ENCODE measurements at regions not wholly inside any gene's neighbourhood (a gene's known extent, or its start where the extent isn't known, plus 50 kb on each side); places are given as distances from the start of the nearest gene placed in this dataset.

DNA sequence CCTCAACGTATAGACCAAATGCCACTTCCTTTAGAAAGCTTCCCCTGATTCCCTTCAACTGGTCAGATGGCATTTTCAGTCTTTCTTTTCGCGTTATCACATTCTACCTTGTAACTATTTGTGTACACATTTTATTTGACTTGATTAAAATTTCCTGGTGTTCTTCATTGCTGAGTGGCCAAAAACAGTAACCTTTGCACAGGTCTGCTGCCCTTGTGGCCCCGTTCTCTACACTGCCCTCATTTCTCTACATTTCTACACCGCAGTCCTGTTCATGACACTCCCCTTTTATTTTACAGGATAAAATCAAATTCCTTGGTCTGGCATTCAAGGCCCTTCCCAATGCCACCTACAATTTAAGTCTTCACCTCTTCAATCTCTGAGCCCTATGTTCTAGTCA, 334.2 kb upstream of the SLC30A5 start:
- no peak for DNase-seq

DNA sequence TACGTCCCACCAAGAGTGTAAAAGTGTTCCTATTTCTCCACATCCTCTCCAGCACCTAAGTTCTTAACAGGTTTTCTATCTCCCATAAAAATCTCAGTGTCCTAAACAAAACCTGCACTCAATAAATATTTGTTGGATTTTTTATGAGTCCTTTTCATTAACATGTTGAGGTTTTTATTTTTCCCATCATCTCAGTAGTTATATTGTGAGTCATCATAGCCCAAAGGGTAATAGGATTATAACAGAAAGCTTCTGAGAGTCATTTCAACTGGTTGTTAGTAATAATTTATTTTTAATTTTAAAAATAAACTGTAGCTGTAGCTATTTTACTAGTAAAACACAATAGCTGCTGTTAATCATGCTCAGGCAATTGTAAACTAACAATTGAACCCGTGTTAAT, 331.6 kb upstream of the SLC30A5 start:
- DNase-seq = no peak

DNA sequence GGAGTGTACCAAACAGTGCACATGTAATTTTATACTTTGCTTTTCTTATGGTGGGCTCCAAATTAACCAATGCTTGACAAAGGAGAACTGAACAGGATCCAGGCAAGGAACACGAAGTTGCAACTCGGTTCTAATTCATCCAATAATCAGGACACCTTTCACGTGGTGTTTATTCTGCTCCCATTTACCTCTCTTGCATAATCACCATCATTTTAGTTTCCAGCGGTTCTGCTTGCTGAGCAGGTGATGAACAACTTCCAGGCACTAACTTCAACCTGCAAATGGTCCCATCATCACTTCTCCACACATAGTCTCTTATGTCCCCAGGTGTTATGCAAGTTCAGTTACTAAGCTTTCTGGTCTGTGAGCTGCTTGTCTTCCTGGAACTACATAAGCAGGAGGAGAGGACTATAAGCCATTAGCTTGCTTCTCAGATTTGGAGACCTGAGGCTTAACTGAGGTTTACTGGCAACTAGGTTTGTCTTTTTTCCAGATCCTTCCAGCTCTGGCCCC, 326.8 kb upstream of the SLC30A5 start:
- DNase-seq = no peak

DNA sequence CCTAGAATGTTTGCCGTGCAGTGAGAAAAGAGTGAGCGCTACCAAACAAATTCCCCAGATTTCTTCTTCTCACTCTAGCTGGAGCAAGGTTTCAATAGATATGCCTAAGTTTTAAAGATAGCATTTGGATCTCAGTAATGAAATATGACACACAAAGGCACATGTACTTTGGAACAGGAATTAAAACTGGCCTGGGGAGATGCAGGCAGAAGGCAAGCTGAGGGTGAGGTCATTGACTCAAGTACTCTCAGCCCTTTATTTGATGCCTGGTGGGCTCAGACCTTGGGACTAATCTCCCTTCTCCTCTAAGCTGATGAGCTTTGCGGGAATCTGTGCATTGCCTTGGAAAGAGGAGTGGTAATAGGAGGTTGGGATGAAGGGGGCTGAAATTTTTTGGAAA, 323.3 kb upstream of the SLC30A5 start:
- DNase-seq = no peak

DNA sequence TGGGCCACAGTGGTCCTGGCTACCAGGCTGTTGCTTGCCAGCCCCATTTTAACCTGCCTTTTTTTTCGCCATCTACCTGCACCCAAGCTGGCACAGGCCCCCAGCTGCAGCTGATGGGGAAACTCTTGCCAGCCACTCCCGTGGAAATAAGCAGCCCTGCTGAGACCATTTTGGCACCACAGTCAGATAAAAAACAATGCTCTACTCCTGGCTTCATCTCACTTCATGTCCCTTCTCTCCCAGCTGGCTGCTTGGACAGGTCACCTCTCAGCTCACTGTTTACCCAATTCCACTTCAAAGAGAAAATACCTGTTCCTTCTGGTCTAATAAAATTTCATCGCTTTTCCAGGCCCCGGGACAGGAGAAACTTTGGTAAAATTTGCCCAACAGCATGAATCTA, 322.6 kb upstream of the SLC30A5 start:
- DNase-seq = no peak

DNA sequence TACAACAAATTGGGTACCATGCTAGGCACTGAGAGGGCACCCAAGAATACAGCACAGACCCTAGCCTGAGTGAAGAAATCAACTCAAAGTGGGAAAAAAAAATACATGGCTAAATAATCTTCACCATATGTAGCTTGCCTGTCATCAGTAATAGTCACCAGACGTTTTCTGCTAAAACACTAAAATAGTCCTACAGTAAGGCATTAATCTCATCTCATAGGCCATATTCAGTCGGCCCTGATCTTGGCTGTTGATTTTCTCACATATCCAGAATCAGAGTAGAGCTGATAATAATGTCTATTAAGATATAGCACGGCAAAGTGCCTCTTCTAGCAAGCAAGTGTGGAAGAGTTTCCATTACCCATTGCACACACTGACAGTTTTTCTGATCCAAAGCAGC, 322.1 kb upstream of the SLC30A5 start:
- no peak for DNase-seq

DNA sequence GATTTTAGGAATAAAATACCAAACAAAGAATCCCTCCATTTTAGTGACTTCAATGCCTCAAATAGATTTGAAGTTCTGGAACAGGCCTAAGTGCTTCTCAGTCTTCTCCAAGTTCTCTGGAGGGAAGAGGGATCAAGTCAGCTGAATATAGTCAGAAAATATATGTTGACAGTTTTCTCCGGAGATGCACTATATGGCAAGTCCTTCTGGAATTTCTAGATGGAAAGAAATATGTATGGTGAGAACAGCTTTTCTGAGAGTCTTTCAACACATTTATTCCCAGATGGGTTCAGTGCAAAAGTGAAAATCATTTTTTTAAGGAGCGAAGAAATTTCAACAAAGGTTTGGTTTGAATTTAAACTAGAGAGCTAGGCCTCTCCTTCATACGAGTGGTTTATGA, 317.4 kb upstream of the SLC30A5 start:
- DNase-seq = no peak

DNA sequence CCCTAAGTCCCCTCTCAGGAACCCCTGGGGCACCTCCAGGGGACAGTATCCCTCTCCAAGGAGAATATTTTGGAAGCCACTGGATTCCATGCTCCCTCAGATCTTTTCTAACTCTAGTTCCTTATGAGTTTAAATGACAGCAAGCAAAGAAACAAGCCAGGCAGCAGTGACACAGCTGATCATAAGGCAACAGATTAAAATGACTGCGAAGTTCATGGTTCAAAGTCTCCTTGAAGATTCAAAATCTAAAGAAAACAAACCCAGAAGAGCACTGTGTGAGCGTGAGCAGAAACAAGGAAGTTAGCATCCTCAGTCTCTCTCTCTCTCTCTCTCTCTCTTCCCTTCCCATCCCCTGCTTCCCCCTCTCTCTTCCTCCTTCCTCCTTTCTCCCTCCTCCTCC, 316.7 kb upstream of the SLC30A5 start:
- no peak for DNase-seq

DNA sequence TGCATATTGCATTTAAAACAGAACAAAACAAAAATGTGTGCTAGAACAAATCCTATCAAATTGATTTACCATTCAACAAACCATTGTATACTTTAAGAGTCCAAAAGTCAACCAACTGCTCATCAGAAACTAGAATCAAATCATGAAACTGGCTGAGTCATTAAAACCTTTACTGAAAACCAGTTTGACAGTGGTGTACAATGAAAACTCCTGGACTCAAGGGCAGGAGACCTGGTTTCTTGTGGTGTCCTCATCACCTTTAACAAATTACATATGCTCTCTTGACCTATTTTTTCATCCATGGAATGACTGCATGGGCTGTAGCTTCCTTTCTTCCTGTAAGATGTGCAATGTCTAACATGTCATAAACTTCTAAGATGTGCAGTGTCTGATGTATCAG, 315.3 kb upstream of the SLC30A5 start:
- no peak for DNase-seq

DNA sequence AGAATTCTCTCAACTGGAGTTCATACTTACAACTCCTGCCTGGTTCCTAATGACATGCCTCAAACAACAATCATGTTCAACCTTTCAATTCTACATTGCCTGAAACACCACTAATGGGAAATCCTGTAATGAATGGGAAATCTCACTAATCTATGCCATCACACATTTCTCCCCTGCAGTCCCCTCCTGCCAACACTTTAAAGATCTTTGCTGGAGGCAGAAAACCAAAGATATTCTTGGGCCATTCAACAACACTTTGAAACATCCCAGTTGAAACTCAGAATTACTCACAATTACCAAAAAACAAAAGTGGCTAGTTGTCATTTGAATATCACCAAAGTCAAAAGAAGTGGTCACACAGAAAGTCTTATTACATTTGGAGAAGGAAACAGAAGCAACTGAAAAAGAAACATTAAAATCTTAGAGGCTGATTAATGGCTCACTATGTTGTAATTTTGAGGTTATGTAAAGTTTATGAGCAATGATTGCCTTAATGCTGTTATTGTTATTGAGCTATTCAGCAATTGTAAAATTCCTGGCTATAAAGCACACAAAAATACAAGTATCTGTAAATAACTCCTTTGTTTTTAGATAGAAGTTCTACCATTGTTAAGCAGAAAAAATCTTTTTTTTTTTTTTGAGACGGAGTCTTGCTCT, 313.4 kb upstream of the SLC30A5 start:
- DNase-seq = no peak

DNA sequence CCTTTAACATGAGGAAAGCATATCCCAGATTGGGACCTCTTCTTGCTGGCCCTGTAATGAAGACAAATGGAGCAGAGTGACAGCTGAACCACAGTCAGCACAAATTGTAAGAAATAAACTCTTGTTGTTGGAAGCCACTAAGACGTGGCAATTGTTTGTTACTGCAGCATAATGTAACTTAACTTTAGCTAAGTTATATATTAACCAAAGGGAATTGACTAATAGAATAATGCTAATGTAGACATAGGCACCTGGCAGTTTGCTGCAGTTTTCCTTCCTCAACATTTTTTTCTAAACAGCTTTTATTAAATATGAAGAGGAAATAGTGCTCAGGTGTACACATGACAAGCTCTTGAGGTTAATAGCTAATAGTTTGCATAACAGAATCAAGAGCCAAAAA, 300.7 kb upstream of the SLC30A5 start:
- DNase-seq = no peak

DNA sequence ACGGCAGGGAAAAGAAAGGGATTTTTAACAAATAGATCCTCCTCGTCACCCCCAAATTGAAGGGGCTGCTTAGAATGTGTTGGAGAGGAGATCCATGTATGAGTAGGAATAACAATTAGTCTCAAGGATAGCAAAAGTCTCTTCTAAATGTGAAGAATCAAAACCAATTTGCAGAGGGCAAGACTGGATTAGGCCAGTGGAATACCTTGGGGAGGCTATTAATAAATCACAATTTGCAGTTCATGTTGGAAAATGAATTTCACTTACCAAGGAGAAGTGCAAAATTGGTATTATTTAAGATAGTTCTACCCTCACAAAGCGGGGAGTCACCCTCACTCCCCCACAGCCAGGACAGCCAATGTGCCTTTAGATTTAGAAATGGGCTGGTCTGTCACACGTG, 299.8 kb upstream of the SLC30A5 start:
- DNase-seq = no peak

DNA sequence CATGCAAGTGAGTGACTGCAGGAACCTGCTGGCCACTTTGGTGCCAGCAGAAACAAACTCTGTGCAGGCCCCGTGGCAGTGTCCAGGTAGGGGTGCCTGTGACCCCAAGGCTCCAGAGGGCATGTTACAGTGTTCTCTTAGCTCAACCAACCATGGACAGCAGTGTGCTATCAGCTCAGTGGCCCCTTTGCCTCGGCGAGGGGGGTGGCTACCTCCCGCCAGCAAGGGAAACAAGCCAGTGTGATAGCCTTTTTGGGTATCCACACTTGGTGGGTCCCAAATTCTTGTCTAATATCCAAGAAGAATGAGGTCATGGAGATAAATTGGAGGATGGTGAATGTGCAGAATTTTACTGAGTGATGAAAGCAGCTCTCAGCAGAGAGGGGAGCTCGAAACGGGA, 298.6 kb upstream of the SLC30A5 start:
- DNase-seq = no peak

DNA sequence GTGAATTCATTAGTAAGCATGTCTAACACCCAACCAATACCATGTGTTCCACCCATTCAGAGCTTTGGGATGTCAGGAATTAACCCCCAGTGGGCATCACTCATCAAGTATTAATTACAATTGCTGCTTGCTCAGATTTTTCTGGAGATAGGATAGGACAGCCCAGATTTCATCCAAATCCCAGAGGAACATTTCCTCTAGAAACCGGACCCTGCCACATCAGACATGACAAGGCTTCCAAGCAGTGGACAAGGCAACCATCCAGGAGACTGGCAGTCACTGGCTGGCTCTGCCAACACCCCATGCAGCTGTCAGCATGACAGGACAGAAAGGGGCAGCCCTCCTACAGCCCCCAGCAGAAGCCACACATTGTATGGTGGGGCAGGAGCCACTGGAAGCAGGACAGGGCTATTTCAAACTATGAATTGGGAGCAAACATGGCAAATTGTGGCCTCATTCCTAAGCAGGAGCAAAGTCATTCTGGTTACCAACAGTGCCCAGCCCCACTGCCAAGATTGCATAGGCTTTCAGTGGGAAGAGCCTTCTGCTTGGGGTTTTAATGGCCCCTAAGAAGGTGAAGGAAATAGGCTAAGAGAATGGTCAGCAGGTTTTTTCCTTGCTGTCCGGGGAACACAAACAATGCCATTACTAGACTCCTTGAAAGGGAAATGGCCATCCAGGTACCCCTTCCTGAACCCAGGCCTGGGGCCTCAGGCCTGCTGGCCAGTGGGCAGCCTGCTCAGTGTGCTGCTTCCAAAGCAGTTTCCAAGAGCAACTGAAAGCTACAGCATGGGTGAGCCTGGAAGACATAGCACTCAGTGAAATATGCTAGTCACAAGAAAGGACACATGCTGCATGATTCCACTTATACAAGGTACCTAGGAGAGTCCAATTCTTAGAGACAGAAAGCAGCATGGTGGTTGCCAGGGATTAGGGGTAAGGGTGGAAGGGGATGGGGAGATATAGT, 294.7 kb upstream of the SLC30A5 start:
- no peak for DNase-seq

DNA sequence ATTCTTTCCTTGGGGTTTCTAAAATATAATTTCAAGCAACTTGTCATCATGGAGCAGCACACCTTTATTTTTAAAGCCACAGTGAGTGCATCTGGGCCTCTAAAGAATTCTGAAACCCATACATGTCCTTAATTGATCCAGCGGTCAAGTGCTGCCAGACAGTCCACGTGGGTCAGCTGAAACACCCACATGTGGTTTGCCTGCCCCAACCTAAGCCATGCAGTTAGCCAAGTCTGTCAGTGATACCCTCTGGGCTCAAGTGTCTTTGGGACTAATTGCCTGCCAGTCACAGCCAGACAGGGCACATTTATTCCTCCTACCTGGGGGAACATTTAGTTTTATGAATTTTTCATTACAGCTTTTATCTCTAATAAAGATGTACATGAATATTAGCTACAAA, 291.4 kb upstream of the SLC30A5 start:
- DNase-seq = no peak

DNA sequence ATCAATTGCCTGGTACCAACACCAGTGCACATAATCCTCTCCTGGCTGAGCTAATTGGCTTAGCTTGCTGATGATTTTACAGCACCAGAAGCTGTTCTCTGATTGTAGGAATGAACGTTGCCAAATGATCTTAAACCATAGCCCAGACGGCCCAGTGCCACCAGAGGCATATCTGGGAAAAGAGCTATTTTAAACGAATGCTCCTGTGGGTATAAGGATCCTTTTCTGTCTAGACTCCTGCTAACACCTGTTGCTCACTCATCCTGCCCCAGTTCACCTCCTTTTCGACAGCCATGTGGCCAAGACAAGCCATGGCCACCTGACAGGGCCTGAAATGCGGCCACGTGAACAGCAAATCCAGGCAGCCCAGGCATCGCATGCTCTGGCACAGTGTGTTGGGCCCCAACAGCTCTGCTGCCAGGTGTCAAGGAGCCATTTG, 289.9 kb upstream of the SLC30A5 start:
- DNase-seq = no peak

DNA sequence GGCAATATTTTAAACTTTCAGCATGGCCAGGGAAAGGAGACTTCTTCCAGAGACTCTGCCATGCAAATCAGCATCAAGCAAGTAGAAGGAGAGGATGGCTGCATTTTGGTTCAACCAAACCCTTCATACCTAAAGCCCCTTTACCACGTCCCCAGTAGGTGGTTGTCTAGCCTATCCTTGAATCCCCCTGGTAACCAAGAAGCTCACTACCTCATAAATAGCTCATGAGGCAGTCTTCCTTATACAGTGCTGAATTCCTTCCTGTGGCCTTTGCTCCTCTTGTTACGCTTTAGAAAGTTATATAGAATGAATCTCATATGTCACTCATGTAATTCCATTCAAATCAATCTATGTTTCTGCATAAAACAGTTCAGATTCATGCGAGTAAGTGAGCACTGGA, 289.5 kb upstream of the SLC30A5 start:
- DNase-seq = no peak

DNA sequence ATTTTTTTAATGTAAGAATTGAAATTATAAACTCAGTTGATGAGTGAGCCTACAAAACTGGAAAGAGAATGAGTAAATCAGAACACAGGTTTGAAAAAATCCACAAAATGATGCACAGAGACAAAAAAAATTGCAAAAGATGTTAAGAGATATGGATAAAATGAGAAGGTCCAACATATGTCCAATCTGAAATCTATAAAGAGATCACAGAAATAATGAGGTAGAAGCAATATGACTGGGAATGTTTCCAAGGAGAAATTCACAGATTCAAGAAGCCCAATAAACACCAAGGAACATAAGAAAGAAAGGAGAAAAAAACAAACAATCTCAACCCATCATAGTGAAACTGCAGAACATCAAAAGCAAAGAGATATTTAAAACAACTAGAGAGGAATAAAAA, 288.4 kb upstream of the SLC30A5 start:
- DNase-seq = no peak

DNA sequence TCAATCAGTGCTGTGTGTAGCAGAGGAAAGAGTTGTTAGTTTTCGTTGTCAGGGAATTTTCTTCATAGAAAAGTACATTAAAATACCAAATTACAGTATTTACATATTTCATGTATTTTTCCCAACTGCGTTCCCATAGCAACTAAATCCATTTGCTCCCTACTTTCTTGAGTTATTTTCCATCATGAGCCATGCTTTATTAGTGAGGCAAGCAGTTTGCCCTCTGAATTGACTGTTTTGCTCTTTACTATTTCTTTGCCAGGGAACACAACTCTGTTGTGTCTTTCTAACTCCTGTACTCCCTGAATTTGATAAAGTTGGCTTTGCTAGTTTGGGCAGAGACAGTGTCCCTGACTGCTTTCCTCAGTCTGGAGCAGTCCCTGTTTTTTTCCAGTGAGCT, 276.2 kb upstream of the SLC30A5 start:
- no peak for DNase-seq

DNA sequence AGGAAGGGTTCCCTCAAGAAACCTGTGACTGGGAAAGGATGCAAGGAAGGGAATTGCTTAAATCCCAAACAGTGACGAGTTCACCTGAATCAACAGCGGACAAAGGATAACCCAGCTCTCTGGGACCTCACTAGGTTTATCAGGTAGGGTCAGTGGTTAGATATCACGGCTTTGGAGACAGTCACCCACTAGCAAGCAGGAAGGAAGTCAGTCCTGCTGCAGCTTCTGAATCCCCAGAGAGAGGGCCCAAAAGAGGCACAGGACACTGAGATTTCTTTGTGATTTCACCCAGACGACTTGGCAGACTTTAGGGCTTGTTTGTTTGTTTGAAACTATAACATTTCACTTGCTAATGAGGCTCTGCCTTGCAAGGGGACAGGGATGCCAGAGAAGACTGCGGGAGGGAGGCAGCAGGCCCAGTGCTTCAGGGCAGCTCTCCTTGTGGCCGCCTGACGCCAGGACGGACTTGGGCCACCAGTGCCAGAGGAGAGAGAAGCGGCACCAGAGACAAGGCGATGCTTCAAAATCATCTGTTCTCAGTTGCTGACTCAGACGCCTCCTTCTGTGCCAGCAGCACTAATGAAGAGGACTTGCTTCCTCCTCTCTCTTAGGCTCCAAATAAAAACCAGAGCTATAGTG, 275.6 kb upstream of the SLC30A5 start:
- no peak for DNase-seq

DNA sequence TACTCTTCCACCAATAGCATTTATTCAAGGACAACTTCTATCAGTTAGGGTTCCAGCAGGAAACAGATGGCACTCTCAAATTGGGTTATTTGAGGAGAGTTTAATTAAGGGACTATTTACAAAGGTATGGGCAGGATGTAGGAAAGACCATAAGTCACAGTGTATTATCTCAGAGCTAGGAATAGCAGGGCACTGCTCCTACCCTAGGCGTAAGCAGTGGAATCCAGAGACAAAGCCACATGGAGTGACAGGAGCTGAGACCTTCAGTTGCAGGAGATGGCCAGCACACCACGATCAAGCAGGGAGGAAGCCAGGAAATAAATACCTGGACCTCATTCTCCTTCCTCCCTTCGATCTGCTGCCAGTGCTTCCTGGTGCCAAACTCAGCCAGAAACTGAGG, 274.9 kb upstream of the SLC30A5 start:
- no peak for DNase-seq

DNA sequence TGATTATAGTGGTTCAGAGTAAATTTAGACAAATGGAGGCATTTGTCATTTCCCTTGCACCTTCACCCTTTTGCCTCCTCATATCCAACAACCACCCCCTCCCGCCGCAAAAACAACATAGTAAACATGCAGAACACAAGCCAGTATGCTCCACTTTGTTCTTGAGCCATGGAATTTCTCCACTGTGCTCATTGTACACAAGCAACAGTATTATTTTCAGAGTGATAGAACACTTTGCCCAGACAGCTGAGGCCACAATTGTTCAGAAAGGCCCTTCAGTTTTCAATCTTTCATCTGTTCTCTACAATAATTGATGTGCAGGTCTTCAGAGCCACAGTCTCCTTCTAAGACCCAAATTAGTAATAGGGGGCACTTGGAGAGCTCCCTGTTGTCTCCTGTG, 272.8 kb upstream of the SLC30A5 start:
- no peak for DNase-seq

DNA sequence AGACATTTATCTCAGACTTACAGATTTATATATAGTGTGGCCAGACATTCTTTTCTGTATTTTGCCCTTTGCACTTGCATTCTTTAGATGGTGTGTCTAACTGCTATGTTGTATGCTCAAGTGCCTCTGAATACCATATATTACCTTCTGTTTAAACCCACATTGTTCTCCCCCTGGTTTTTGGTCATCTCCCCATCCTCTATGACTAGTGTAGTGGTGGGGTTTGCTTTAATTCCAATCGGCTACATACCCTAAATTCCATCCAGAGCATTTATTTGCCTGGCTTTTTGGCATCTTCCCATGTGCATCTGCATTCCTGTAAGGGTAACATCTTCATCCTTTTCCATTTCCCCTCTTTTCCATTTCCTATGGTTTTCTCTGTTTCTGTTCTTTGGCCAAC, 271.0 kb upstream of the SLC30A5 start:
- DNase-seq = no peak

DNA sequence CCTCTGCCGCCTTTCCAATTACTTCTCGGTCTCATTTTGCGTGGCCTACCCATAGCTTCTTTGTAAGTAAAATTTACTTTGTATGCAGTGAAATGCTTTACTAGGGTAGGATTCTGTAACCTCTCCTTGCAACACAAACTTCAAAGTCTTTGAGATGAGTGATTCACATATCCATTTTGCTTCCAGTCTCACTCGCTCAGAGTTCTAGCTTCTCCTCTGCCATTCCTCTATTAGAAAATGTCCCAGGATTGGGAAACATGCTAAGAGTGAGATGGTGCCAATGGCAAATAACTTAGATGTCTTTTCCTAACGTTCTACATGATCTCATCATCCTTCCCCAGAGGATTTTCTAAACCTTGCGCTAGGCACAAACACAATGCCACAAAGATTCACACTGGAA, 270.5 kb upstream of the SLC30A5 start:
- no peak for DNase-seq
